Caco-2 (cell line): ENCODE measurements at regions not wholly inside any gene's neighbourhood (a gene's known extent, or its start where the extent isn't known, plus 50 kb on each side); places are given as distances from the start of the nearest gene placed in this dataset.

Experiments
- BruUV-seq: library from RNA; stranded (reverse); fragments of 400-500 nt; replicated peaks from 2 replicates; lab custom pipeline; 2021; lab: Mats Ljungman, UMichigan
- CTCF ChIA-PET: fragments of 300-600 bp; sonication (Branson Sonifier 250); formaldehyde crosslinking; loops from one replicate; lab custom pipeline; 2022; ENCODE audit warnings: antibody characterized with exemption; lab: Charles Lee
- POLR2A ChIA-PET: fragments of 300-600 bp; sonication (Branson Sonifier 250); formaldehyde crosslinking; loops from one replicate; lab custom pipeline; 2022; ENCODE audit warnings: antibody characterized with exemption; lab: Charles Lee
- DNase-seq, 2 experiments: peaks; one replicate each; pipeline versions ENCODE4 v3.0.0 to v3.0.0-alpha.2; 2020 to 2022
- H3K27me3 ChIP-seq: replicated peaks from 2 replicates; pipeline ENCODE4 v1.6.0; 2011; ENCODE audit warnings: low read length; ENCODE audit not compliant: control insufficient read depth, insufficient read depth
- H3K36me3 ChIP-seq: 2 replicates; pipeline ENCODE4 v1.5.1; 2011; ENCODE audit warnings: low read length; ENCODE audit not compliant: control insufficient read depth, insufficient read depth
- H3K4me1 ChIP-seq: fragments of 250-450 bp; sonication (Bioruptor Pico); 2 replicates; pipeline ENCODE4 v1.5.1; 2020; ENCODE audit warnings: mild to moderate bottlenecking
- H3K4me3 ChIP-seq: 2 replicates; pipeline ENCODE4 v1.5.1; 2011; ENCODE audit warnings: low read depth, mild to moderate bottlenecking, control low read depth, low read length
- H3K9me3 ChIP-seq: fragments of 250-450 bp; sonication (Bioruptor Pico); 2 replicates; pipeline ENCODE4 v1.5.1; 2020; ENCODE audit warnings: mild to moderate bottlenecking, moderate library complexity
- H3K27ac Mint-ChIP-seq: one replicate; pipeline ENCODE4 v1.8.0; 2022; ENCODE audit warnings: mixed read lengths; ENCODE audit not compliant: unreplicated experiment
- H3K27me3 Mint-ChIP-seq: one replicate; pipeline ENCODE4 v1.8.0; 2022; ENCODE audit warnings: mixed read lengths; ENCODE audit not compliant: insufficient read depth, unreplicated experiment
- H3K36me3 Mint-ChIP-seq: one replicate; pipeline ENCODE4 v1.8.0; 2022; ENCODE audit warnings: mild to moderate bottlenecking, mixed read lengths; ENCODE audit not compliant: insufficient read depth, unreplicated experiment
- H3K4me1 Mint-ChIP-seq: one replicate; pipeline ENCODE4 v1.8.0; 2022; ENCODE audit warnings: low read depth, mixed read lengths; ENCODE audit not compliant: unreplicated experiment
- H3K4me3 Mint-ChIP-seq: one replicate; pipeline ENCODE4 v1.8.0; 2022; ENCODE audit warnings: mild to moderate bottlenecking, moderate library complexity, mixed read lengths; ENCODE audit not compliant: unreplicated experiment
- H3K9me3 Mint-ChIP-seq: one replicate; pipeline ENCODE4 v1.8.0; 2022; ENCODE audit warnings: mixed read lengths; ENCODE audit not compliant: unreplicated experiment
- intact Hi-C: fragments of 100-400 bp; cut with micrococcal nuclease; formaldehyde crosslinking; loops from one replicate; pipeline ENCODE4 v1.10.0; 2022; ENCODE audit not compliant: unreplicated experiment
- TF ChIP-seq, protein P1 (sequence below), 2 experiments: fragments of 200-600 bp in 1 of 2; IDR thresholded peaks; 1 replicate in 1 of 2; 2 replicates in 1 of 2; pipeline versions ENCODE4 v1.5.1 to v1.8.0; 2011 to 2022; ENCODE audit warnings: antibody characterized with exemption in 1 of 2, control low read depth in 1 of 2, inconsistent platforms in 1 of 2, low read depth in 1 of 2, low read length in 1 of 2, mild to moderate bottlenecking in 1 of 2, moderate library complexity in 1 of 2; ENCODE audit not compliant: insufficient read depth in 1 of 2, severe bottlenecking in 1 of 2, unreplicated experiment in 1 of 2

DNA sequence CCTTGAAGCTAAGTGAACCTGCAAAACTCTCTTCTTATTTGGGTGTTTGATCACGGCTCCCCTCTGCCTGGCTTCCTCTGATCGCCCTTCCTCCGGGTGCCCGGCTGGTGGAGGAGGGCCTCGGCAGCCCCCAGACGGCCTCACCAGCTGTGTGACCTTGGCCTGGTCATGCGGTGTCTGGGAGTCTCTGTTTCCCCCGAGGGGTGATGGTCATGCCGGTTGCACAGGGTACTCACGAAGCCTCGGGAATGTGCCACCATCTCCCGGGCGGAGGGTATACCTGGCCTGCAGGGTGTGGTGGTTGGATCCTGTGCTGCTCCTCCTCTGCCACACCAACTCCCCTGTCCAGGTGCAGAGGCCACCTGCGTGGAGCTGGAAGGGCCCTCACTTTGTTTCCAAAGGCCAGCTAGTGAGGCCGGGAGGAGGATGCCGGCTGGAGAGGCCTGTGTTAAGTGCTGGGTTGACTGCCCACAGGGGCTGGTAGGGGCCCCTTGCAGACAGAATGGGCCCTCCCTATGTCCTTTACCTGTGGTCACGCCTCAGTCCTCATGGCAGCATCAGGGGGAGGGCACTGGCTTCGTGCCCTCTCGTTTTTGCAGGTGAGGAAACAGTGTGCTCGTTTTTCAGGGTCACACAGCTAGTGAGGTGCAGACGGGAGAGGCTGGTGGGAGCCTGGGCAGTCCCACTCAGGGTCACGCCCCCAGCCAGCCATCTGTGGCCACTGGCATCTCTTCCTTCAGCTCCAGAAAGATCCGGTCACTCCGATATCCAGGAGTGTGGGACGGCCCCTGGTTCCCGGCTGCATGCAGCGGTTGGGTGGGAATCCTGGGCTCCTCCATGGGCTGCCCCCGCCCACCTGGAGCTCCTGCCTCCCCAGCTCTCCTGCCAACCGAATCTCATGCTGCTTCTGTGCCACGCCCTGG is 148.5 kb upstream of the GSE1 start:
- POLR2A ChIA-PET, result interaction anchor here (0.5 to 0.6 kb wide), 2 partner anchors 74 to 136 kb away, joined by 3 to 5 read pairs; no protein-coding TSS in a partner anchor
- no peak overlapping the region for H3K4me3 Mint-ChIP-seq
- no peaks in the 10 kb centered on the region for H3K9me3 ChIP-seq

DNA sequence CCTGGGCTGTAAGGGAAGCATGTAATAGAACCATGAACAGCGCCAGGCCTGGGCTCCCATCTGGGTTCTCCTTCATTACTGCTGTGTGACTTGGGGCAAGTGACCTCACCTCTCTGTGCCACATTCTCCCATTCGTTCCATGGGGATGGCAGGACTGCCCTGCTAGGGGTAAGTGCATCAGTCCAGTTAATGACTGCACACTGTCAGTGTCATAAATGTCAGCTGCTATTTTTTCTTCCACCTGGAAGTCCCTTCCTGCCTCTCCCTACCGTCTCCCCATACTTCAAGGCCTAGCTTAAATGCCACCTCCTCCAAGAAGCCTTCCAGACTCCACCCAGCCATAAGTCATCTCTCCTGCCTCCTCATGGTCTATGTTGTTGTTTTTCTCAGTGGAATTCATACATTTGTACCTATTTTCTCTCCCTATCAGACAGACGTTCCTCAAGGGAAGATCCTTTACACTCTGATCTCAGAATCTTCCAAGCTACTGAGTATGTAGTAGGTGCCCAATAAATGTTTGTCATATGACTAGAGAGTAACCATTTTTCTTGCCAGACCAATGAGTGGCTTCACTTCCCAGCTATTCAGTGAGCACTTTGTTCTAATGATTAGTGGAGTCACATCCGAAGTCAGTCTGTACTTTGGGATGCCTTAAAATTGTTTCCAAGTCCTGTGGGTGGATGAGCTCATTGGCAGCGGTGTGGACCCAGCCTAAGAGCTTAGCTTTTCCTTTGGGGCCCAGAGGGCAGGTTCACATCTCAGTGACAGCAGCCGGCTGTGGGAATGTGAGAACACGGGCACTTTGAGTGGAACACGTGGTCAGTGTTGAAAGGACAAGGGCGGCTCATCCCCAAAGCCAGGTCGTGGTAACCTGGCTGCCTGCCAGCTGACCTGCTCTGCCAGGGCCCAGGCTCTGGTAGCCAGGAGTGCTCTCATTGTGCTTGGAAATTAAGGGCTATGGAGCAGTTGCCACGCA is 147.5 kb upstream of the GSE1 start:
- H3K9me3 ChIP-seq, result no peaks in the 10 kb centered on the region
- no peaks in the 10 kb centered on the region for H3K36me3 ChIP-seq
- Mint-ChIP-seq H3K27ac (no peak overlapping the region), H3K36me3 (no peaks in the 10 kb centered on the region), H3K27me3 (no peaks in the 10 kb centered on the region), H3K4me3 (no peak overlapping the region), H3K9me3 (no peaks in the 10 kb centered on the region), H3K4me1 (peaks cover 17% of the 10 kb centered on the region)
- POLR2A ChIA-PET, result no interaction called here
- BruUV-seq, result no TSS peak
- peaks cover 30% of the 10 kb centered on the region for H3K4me1 ChIP-seq
- CTCF ChIA-PET, result interaction anchor here (1.1 kb wide), 1 partner anchor 8 kb away, joined by 11 read pairs; no protein-coding TSS in a partner anchor
- TF ChIP-seq, protein P1, sequence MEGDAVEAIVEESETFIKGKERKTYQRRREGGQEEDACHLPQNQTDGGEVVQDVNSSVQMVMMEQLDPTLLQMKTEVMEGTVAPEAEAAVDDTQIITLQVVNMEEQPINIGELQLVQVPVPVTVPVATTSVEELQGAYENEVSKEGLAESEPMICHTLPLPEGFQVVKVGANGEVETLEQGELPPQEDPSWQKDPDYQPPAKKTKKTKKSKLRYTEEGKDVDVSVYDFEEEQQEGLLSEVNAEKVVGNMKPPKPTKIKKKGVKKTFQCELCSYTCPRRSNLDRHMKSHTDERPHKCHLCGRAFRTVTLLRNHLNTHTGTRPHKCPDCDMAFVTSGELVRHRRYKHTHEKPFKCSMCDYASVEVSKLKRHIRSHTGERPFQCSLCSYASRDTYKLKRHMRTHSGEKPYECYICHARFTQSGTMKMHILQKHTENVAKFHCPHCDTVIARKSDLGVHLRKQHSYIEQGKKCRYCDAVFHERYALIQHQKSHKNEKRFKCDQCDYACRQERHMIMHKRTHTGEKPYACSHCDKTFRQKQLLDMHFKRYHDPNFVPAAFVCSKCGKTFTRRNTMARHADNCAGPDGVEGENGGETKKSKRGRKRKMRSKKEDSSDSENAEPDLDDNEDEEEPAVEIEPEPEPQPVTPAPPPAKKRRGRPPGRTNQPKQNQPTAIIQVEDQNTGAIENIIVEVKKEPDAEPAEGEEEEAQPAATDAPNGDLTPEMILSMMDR (IDR thresholded peaks at IDR 0.05; ENCODE audit: insufficient read depth in 1 of 2, low read depth in 1 of 2, low read length in 1 of 2, severe bottlenecking in 1 of 2, unreplicated experiment in 1 of 2), result no peak
- H3K4me3 ChIP-seq, result no peak overlapping the region
- intact Hi-C loops, result no loop called here
- DNase-seq, result no peak
- no peaks in the 10 kb centered on the region for H3K27me3 ChIP-seq

More for the DNA sequence above, 148.5 kb upstream of the GSE1 start:
- intact Hi-C loops, result no loop called here
- Mint-ChIP-seq H3K27ac (no peak overlapping the region), H3K4me1 (peaks cover 23% of the 10 kb centered on the region), H3K9me3 (no peaks in the 10 kb centered on the region), H3K36me3 (no peaks in the 10 kb centered on the region), H3K27me3 (no peaks in the 10 kb centered on the region)
- CTCF ChIA-PET, result interaction anchor here (0.7 to 1.1 kb wide), 3 partner anchors 7 to 15 kb away, joined by 4 to 11 read pairs (median 9); no protein-coding TSS in a partner anchor
- no peak for DNase-seq
- Histone ChIP-seq H3K27me3 (no peaks in the 10 kb centered on the region), H3K36me3 (no peaks in the 10 kb centered on the region), H3K4me3 (no peak overlapping the region), H3K4me1 (peaks cover 36% of the 10 kb centered on the region)
- BruUV-seq, result no TSS peak
- TF ChIP-seq, protein P1 (IDR thresholded peaks at IDR 0.05; ENCODE audit: insufficient read depth in 1 of 2, low read depth in 1 of 2, low read length in 1 of 2, severe bottlenecking in 1 of 2, unreplicated experiment in 1 of 2), result no peak

DNA sequence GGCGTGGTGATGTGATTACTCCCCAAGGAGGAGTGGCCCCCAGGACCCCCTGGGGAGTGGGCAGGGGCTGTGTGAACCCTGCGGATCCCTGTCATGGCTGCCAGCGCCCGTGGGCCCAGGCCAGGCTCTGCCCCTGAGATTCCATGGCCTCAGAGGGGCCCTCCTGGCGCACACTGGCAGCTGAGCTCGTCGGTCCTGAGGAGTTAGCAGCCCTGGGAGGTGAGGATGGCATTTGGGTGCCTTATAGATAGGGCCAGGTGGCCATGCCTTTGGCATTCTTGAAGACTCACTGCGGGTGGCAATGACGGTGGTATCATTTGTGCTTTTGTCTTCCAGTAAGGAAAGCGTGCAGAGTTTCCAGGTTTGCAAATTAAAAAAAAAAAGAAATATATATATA is 146.8 kb upstream of the GSE1 start:
- H3K27me3 Mint-ChIP-seq, result no peaks in the 10 kb centered on the region
- POLR2A ChIA-PET, result no interaction called here
- CTCF ChIA-PET, result no interaction called here
- no peaks in the 10 kb centered on the region for H3K36me3 Mint-ChIP-seq
- TF ChIP-seq, protein P1 (IDR thresholded peaks at IDR 0.05; ENCODE audit: insufficient read depth in 1 of 2, low read depth in 1 of 2, low read length in 1 of 2, severe bottlenecking in 1 of 2, unreplicated experiment in 1 of 2), result no peak
- intact Hi-C loops, result no loop called here
- H3K4me1 Mint-ChIP-seq, result peaks cover 13% of the 10 kb centered on the region
- Histone ChIP-seq H3K4me3 (no peak overlapping the region), H3K36me3 (no peaks in the 10 kb centered on the region), H3K9me3 (no peaks in the 10 kb centered on the region), H3K4me1 (peaks cover 23% of the 10 kb centered on the region), H3K27me3 (no peaks in the 10 kb centered on the region)
- no peaks in the 10 kb centered on the region for H3K9me3 Mint-ChIP-seq
- H3K27ac Mint-ChIP-seq, result no peak overlapping the region
- BruUV-seq, result no TSS peak
- DNase-seq, result no peak
- no peak overlapping the region for H3K4me3 Mint-ChIP-seq
